Activated CD8-positive, alpha-beta T cell treated with anti-CD3 and anti-CD28 coated beads for 36 hours (primary cell): ENCODE measurements at regions not wholly inside any gene's neighbourhood (a gene's known extent, or its start where the extent isn't known, plus 50 kb on each side); places are given as distances from the start of the nearest gene placed in this dataset.

Experiments
- ATAC-seq: fragments of 200-7000 bp; cut with Tn5 transposase; one replicate; pipeline ENCODE4 v1.10.0; 2021; ENCODE audit warnings: mild to moderate bottlenecking, moderate library complexity
- CTCF ChIA-PET: fragments of 350-600 bp; sonication (Branson Sonifier 250); formaldehyde crosslinking; loops from one replicate; lab custom pipeline; 2021; ENCODE audit warnings: antibody characterized with exemption; lab: Charles Lee
- POLR2A ChIA-PET: fragments of 350-600 bp; sonication (Branson Sonifier 250); formaldehyde crosslinking; loops from one replicate; lab custom pipeline; 2021; ENCODE audit warnings: antibody characterized with exemption; lab: Charles Lee
- DNase-seq: peaks from one replicate; pipeline ENCODE4 v3.0.0-alpha.2; 2020
- H3K27ac Mint-ChIP-seq: one replicate; pipeline ENCODE4 v1.8.0; 2021; ENCODE audit warnings: mild to moderate bottlenecking, mixed read lengths
- H3K27me3 Mint-ChIP-seq: one replicate; pipeline ENCODE4 v1.8.0; 2021; ENCODE audit warnings: mixed read lengths
- H3K36me3 Mint-ChIP-seq: one replicate; pipeline ENCODE4 v1.8.0; 2021; ENCODE audit warnings: low read depth, mixed read lengths
- H3K4me1 Mint-ChIP-seq: one replicate; pipeline ENCODE4 v1.8.0; 2021; ENCODE audit warnings: low read depth, mixed read lengths
- H3K4me3 Mint-ChIP-seq: one replicate; pipeline ENCODE4 v1.8.0; 2021; ENCODE audit warnings: mild to moderate bottlenecking, moderate library complexity, mixed read lengths
- H3K9me3 Mint-ChIP-seq: one replicate; pipeline ENCODE4 v1.8.0; 2021; ENCODE audit warnings: mixed read lengths
- intact Hi-C: fragments of 100-400 bp; cut with micrococcal nuclease; formaldehyde crosslinking; loops from one replicate; pipeline ENCODE4 v1.10.0; 2022
- TF ChIP-seq, protein P1 (sequence below): fragments of 200-600 bp; IDR thresholded peaks from one replicate; pipeline ENCODE4 v1.8.0; 2022; ENCODE audit warnings: antibody characterized with exemption, mild to moderate bottlenecking

DNA sequence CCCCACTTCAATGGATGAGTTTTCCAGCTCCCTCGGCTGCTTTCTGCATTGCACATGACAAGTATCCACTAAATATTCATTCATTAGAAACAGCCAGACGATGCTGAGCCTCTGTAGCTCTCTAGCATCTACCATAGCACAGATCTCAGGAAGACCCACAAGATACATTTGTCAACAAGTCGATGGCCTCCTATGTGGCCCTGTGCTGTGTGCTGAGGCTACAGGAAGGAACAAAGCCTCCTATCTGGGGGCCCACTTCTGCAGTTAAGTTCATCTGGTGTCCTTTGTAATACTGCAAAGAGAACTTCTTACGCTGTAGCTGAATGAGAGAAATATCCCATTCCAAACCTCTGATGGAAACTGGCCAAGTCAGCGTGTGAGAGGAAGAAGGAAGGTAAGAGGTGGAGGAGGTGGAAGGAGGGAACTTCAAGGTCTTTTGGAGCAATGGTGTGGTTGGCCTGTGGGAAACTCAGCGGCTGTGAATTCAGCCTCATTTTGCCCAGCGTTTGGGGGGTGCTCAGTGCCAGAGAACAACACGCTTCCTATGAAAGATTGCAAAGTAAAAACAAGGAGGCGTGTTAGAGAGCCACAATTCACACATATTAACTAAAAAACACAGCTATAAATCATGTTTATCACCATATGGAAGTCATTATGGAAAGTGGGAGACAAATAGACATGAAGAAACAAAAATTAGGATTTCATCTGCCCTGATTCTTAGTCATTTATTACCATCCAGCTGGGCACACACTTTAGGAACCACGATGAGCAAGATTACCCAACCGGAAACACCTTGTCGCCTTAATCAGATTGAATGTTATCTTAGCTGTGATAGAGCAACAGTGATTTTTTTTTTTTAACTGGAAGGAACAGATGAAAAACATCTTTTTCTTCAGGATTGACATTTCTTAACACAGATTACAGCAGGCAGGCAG lies 62.2 kb upstream of the USP6NL start:
- TF ChIP-seq, protein P1, sequence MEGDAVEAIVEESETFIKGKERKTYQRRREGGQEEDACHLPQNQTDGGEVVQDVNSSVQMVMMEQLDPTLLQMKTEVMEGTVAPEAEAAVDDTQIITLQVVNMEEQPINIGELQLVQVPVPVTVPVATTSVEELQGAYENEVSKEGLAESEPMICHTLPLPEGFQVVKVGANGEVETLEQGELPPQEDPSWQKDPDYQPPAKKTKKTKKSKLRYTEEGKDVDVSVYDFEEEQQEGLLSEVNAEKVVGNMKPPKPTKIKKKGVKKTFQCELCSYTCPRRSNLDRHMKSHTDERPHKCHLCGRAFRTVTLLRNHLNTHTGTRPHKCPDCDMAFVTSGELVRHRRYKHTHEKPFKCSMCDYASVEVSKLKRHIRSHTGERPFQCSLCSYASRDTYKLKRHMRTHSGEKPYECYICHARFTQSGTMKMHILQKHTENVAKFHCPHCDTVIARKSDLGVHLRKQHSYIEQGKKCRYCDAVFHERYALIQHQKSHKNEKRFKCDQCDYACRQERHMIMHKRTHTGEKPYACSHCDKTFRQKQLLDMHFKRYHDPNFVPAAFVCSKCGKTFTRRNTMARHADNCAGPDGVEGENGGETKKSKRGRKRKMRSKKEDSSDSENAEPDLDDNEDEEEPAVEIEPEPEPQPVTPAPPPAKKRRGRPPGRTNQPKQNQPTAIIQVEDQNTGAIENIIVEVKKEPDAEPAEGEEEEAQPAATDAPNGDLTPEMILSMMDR = no peak
- Mint-ChIP-seq H3K9me3 (no peaks in the 10 kb centered on the region), H3K27ac (no peak overlapping the region), H3K4me3 (no peak overlapping the region), H3K27me3 (peaks cover 13% of the 10 kb centered on the region), H3K4me1 (peaks cover 13% of the 10 kb centered on the region), H3K36me3 (no peaks in the 10 kb centered on the region)
- ATAC-seq = no peak
- intact Hi-C loops = no loop called here
- ChIA-PET POLR2A (no interaction called here), CTCF (no interaction called here)
- DNase-seq = peak; percentile 24

DNA sequence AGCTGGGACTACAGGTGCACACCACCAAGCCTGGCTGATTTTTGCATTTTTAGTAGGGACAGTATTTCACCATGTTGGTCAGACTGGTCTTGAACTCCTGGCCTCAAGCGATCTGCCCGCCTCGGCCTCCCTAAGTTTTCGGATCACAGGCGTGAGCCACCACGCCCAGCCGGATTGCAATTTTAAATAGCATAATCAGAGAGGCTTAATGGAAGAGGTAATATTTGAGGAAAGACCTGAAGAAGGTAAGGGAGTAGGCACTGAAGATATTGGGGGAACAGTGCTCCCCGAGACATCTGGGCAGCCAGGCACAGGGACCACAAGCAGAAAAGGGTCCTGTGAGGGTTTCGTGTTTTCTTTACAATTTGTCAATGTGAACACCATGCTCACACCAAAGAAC lies 61.4 kb upstream of the USP6NL start:
- H3K4me3 Mint-ChIP-seq = no peak overlapping the region
- H3K27me3 Mint-ChIP-seq = peaks cover 13% of the 10 kb centered on the region
- CTCF ChIA-PET = no interaction called here
- POLR2A ChIA-PET = no interaction called here
- intact Hi-C loops = no loop called here
- ATAC-seq (no peak), DNase-seq (no peak)
- H3K27ac Mint-ChIP-seq = no peak overlapping the region
- H3K4me1 Mint-ChIP-seq = peaks cover 13% of the 10 kb centered on the region
- no peaks in the 10 kb centered on the region for H3K9me3 Mint-ChIP-seq
- TF ChIP-seq, protein P1 = no peak
- H3K36me3 Mint-ChIP-seq = no peaks in the 10 kb centered on the region

DNA sequence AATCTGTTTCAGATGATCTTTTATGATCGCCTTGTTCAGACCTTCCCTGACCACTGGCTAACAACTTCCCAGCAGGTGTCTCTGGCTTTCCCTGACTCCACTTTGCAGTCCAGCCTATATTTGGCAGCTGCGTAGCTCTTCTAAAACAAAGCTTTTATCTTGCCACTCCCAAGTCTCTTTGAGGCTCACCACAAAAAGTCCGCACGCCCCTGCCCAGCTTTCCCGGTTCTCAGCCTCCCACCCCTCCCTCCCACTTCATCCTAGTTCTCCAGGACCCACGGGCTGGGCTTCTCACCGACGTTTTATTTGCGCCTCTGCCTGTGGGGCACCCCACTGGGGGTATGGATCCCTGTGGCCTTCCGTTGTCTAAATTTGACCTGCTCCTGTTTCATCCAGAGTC lies 58.9 kb upstream of the USP6NL start:
- Mint-ChIP-seq H3K27ac (no peak overlapping the region), H3K4me1 (peaks cover 13% of the 10 kb centered on the region), H3K36me3 (no peaks in the 10 kb centered on the region), H3K27me3 (peaks cover 5% of the 10 kb centered on the region), H3K9me3 (peaks cover 5% of the 10 kb centered on the region), H3K4me3 (no peak overlapping the region)
- DNase-seq (no peak), ATAC-seq (no peak)
- ChIA-PET POLR2A (no interaction called here), CTCF (interaction anchor here (1.6 kb wide), 1 partner anchor 155 kb away, joined by 4 read pairs; no protein-coding TSS in a partner anchor)
- intact Hi-C loops = no loop called here
- TF ChIP-seq, protein P1 = no peak

DNA sequence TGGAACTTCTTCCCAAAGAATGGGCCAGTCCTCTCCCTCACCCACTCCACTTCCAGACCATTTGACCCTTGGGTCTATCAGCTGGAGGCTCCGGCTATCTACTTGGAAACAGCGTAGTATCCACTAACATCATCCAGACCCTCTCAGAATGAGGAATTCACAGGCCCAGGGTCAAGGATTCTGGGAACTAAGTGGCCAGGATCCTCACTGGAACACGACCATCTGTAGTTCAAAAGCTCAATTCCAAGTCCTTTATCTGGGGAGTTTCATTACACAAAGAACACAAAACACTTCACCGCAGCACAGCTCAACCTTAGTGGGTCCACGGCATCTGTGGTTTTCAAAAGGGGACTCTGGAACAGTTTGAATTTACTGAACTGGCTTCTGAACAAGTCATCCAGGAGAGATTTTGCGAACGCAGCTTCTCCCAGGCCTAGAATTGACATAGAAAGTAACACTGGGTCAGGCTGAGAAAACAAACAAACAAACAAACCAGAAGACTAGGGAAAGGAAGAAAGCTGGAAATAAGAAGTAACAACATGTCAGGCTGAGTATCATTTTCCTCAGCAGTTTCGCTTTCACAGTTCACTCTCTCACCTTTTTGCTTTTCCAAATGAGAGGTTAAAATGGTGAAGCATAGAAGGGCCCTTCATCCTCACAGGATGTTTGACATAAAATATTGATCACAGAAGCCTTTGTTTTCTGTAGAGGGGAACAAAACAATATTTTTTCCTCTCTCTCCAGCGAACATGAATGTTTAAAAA lies 57.6 kb upstream of the USP6NL start:
- ChIA-PET CTCF (interaction anchor here (1.0 kb wide), 1 partner anchor 122 kb away, joined by 3 read pairs; no protein-coding TSS in a partner anchor), POLR2A (interaction anchor here (0.7 kb wide), 1 partner anchor 32 kb away, joined by 3 read pairs; no protein-coding TSS in a partner anchor)

More for the DNA sequence above, 57.6 kb upstream of the USP6NL start:
- no peak for ATAC-seq
- intact Hi-C loops = no loop called here
- Mint-ChIP-seq H3K36me3 (no peaks in the 10 kb centered on the region), H3K9me3 (peaks cover 5% of the 10 kb centered on the region), H3K4me1 (peaks cover 10% of the 10 kb centered on the region), H3K27me3 (peaks cover 2% of the 10 kb centered on the region), H3K27ac (no peak overlapping the region), H3K4me3 (no peak overlapping the region)
- TF ChIP-seq, protein P1 = no peak
- DNase-seq = no peak
